CD14-positive monocyte (primary cell): ENCODE measurements at regions not wholly inside any gene's neighbourhood (a gene's known extent, or its start where the extent isn't known, plus 50 kb on each side); places are given as distances from the start of the nearest gene placed in this dataset.

Experiments
- DNase-seq, 3 donors: peaks; one replicate each; pipeline ENCODE4 v3.0.0-alpha.2; 2011 to 2022
- H2AFZ ChIP-seq: 2 replicates; pipeline ENCODE4 v1.6.0; 2012; ENCODE audit warnings: mild to moderate bottlenecking, low read depth, low read length, inconsistent platforms; ENCODE audit not compliant: insufficient read depth, poor library complexity, severe bottlenecking
- H3K27ac ChIP-seq, 2 donors: 1 replicate in 1 of 2; 2 replicates in 1 of 2; pipeline ENCODE4 v1.5.1; 2012 to 2013; ENCODE audit warnings: low read length in 2 of 2, control low read depth in 1 of 2, inconsistent platforms in 1 of 2, low read depth in 1 of 2, mild to moderate bottlenecking in 1 of 2
- H3K27me3 ChIP-seq, 2 donors: one replicate each; pipeline versions ENCODE4 v1.6.0 to v1.6.1; 2011 to 2013; ENCODE audit warnings: low read length in 2 of 2; ENCODE audit not compliant: control insufficient read depth in 2 of 2, insufficient read depth in 2 of 2
- H3K36me3 ChIP-seq, 2 donors: replicated peaks in 1 of 2; 1 replicate in 1 of 2; 2 replicates in 1 of 2; pipeline versions ENCODE4 v1.5.1 to v1.6.1; 2012 to 2013; ENCODE audit warnings: low read length in 2 of 2, control low read depth in 1 of 2, inconsistent platforms in 1 of 2, mild to moderate bottlenecking in 1 of 2; ENCODE audit not compliant: insufficient read depth in 2 of 2, control insufficient read depth in 1 of 2
- H3K4me1 ChIP-seq, 2 donors: 1 replicate in 1 of 2; 2 replicates in 1 of 2; pipeline versions ENCODE4 v1.5.1 to v1.6.1; 2012 to 2013; ENCODE audit warnings: low read length in 2 of 2, control low read depth in 1 of 2, inconsistent platforms in 1 of 2, mild to moderate bottlenecking in 1 of 2, moderate library complexity in 1 of 2; ENCODE audit not compliant: insufficient read depth in 2 of 2, control insufficient read depth in 1 of 2
- H3K4me2 ChIP-seq: replicated peaks from 2 replicates; pipeline ENCODE3; 2012; ENCODE audit warnings: low read length, moderate library complexity, mild to moderate bottlenecking; ENCODE audit not compliant: poor library complexity, severe bottlenecking; ENCODE audit errors: extremely low read depth
- H3K4me3 ChIP-seq, 3 experiments: fragments of 200-600 bp in 1 of 3; sonication (generic) in 1 of 3; replicated peaks in 1 of 3; 1 replicate in 2 of 3; 2 replicates in 1 of 3; pipeline ENCODE4 v1.5.1; 2011 to 2013; ENCODE audit warnings: low read length in 3 of 3, mild to moderate bottlenecking in 3 of 3, control low read depth in 2 of 3, low read depth in 2 of 3, inconsistent platforms in 1 of 3, moderate library complexity in 1 of 3
- H3K79me2 ChIP-seq: 2 replicates; pipeline ENCODE4 v1.6.0; 2012; ENCODE audit warnings: mild to moderate bottlenecking, control low read depth, inconsistent platforms, low read length, moderate library complexity; ENCODE audit not compliant: insufficient read depth
- H3K9ac ChIP-seq: 2 replicates; pipeline ENCODE4 v1.6.0; 2017; ENCODE audit warnings: low read length, mild to moderate bottlenecking; ENCODE audit not compliant: insufficient read depth, poor library complexity, severe bottlenecking
- H3K9me3 ChIP-seq, 2 donors: replicated peaks in 1 of 2; 1 replicate in 1 of 2; 2 replicates in 1 of 2; pipeline versions ENCODE4 v1.5.1 to v1.6.1; 2012 to 2013; ENCODE audit warnings: low read length in 2 of 2, control low read depth in 1 of 2; ENCODE audit not compliant: control insufficient read depth in 1 of 2, insufficient read depth in 1 of 2
- H4K20me1 ChIP-seq: 2 replicates; pipeline ENCODE4 v1.6.0; 2012; ENCODE audit warnings: mild to moderate bottlenecking, low read length, control low read depth, moderate library complexity; ENCODE audit not compliant: insufficient read depth
- H3K27ac Mint-ChIP-seq, 7 donors: one replicate each; pipeline ENCODE4 v1.8.0; 2020; ENCODE audit warnings: mild to moderate bottlenecking in 7 of 7, mixed read lengths in 7 of 7, moderate library complexity in 6 of 7, inconsistent platforms in 2 of 7
- H3K27me3 Mint-ChIP-seq, 3 donors: one replicate each; pipeline ENCODE4 v1.8.0; 2021 to 2022; ENCODE audit warnings: low read depth in 3 of 3, mild to moderate bottlenecking in 3 of 3, mixed read lengths in 3 of 3, moderate library complexity in 3 of 3, inconsistent platforms in 1 of 3
- H3K36me3 Mint-ChIP-seq, 2 donors: one replicate each; pipeline ENCODE4 v1.8.0; 2020; ENCODE audit warnings: mixed read lengths in 2 of 2, inconsistent platforms in 1 of 2, mild to moderate bottlenecking in 1 of 2
- H3K4me1 Mint-ChIP-seq: one replicate; pipeline ENCODE4 v1.8.0; 2020; ENCODE audit warnings: mild to moderate bottlenecking, mixed read lengths
- H3K4me3 Mint-ChIP-seq, 2 donors: one replicate each; pipeline ENCODE4 v1.8.0; 2020; ENCODE audit warnings: mild to moderate bottlenecking in 2 of 2, mixed read lengths in 2 of 2, moderate library complexity in 1 of 2
- H3K9me3 Mint-ChIP-seq, 7 donors: one replicate each; pipeline ENCODE4 v1.8.0; 2020 to 2022; ENCODE audit warnings: mixed read lengths in 7 of 7, mild to moderate bottlenecking in 6 of 7, moderate library complexity in 6 of 7, inconsistent platforms in 2 of 7
- WGBS: methylation state at CpG from one replicate; pipeline ENCODE4 v1.1.5; 2013; ENCODE audit warnings: missing lambda C conversion rate; ENCODE audit not compliant: insufficient coverage; 5-methylcytosine and 5-hydroxymethylcytosine counted together
- intact Hi-C, 2 donors: fragments of 100-400 bp; cut with micrococcal nuclease; formaldehyde crosslinking; loops; one replicate each; pipeline versions ENCODE4 v1.15.0 to v1.15.1; 2023
- TF ChIP-seq, protein P1 (sequence below): fragments of 200-600 bp; IDR thresholded peaks from one replicate; pipeline ENCODE4 v1.8.0; 2022; ENCODE audit warnings: antibody characterized with exemption, mild to moderate bottlenecking

DNA sequence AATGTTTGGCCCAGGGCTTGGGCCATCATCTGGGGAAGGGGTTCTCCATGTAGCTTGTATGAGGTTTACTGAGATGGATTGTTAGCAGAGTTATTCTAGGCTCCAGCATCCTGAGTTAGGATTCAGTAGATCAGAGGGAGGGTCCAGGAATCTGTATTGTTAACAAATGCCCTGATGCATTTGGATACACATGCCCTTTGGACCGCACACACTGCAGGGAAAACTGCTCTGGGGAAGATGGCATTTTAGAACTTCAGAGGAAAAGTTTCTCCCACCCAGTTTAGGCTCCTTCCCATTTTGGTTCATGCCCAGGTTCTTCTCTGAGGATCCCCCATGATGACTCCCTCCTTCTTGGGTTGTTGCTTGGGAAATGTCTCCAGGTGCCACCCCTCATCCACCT is 193.3 kb downstream of the KTN1 start:
- WGBS = no CpG with 5 or more reads among the region's 1 CpG
- intact Hi-C loops = no loop called here
- Mint-ChIP-seq H3K9me3 (peaks cover 0 to 5% (median 0%) of the 10 kb centered on the region in 7 donors), H3K27ac (peak overlapping the region in 1 of 7 donors; percentile 68), H3K4me3 (no peak overlapping the region), H3K27me3 (peaks cover 1 to 9% (median 7%) of the 10 kb centered on the region in 3 donors), H3K4me1 (peaks cover 3% of the 10 kb centered on the region), H3K36me3 (no peaks in the 10 kb centered on the region)
- H3K9me3 ChIP-seq = no peaks in the 10 kb centered on the region
- H3K4me3 ChIP-seq = no peak overlapping the region
- H3K27ac ChIP-seq = no peak overlapping the region
- no peak for DNase-seq
- H3K27me3 ChIP-seq = no peaks in the 10 kb centered on the region
- H3K36me3 ChIP-seq = no peaks in the 10 kb centered on the region
- TF ChIP-seq, protein P1, sequence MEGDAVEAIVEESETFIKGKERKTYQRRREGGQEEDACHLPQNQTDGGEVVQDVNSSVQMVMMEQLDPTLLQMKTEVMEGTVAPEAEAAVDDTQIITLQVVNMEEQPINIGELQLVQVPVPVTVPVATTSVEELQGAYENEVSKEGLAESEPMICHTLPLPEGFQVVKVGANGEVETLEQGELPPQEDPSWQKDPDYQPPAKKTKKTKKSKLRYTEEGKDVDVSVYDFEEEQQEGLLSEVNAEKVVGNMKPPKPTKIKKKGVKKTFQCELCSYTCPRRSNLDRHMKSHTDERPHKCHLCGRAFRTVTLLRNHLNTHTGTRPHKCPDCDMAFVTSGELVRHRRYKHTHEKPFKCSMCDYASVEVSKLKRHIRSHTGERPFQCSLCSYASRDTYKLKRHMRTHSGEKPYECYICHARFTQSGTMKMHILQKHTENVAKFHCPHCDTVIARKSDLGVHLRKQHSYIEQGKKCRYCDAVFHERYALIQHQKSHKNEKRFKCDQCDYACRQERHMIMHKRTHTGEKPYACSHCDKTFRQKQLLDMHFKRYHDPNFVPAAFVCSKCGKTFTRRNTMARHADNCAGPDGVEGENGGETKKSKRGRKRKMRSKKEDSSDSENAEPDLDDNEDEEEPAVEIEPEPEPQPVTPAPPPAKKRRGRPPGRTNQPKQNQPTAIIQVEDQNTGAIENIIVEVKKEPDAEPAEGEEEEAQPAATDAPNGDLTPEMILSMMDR = no peak
- H4K20me1 ChIP-seq = no peaks in the 10 kb centered on the region
- H3K4me2 ChIP-seq = no peak overlapping the region
- H3K79me2 ChIP-seq = no peaks in the 10 kb centered on the region
- H2AFZ ChIP-seq = no peak overlapping the region
- H3K4me1 ChIP-seq = no peaks in the 10 kb centered on the region
- H3K9ac ChIP-seq = no peak overlapping the region

DNA sequence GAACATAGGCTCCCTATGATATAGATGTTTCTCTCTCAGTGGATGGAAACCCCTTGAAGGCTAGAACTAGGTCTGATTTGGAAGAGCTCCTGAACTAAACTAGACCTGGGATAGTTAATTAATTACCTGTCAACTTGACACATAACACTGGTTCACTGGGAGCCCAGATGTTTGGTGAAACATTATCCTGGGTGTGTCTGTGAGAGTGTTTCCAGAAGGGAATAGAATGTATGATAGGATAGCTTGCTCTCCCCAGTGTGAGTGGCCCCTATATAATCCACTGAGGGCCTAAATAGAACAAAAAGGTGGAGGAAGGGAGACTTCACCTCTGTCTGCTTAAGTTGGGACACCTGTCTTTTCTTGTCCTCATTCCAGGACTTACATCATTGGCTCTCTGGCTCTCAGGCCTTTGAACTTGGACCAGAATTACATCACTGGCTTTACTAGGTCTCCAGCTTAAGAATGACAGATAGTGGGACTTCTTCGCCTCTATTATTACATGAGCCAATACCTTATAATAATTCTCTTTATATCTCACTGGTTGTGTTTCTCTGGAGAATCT is 194.1 kb downstream of the KTN1 start:
- intact Hi-C loops = no loop called here

More for the DNA sequence above, 194.1 kb downstream of the KTN1 start:
- peaks cover 1 to 7% (median 5%) of the 10 kb centered on the region in 3 donors for H3K27me3 Mint-ChIP-seq
- TF ChIP-seq, protein P1 = no peak
- Histone ChIP-seq H3K36me3 (no peaks in the 10 kb centered on the region), H2AFZ (no peak overlapping the region), H3K27me3 (no peaks in the 10 kb centered on the region), H3K27ac (no peak overlapping the region), H3K9me3 (no peaks in the 10 kb centered on the region), H3K4me2 (no peak overlapping the region), H4K20me1 (no peaks in the 10 kb centered on the region), H3K9ac (no peak overlapping the region), H3K4me3 (no peak overlapping the region), H3K79me2 (no peaks in the 10 kb centered on the region), H3K4me1 (no peaks in the 10 kb centered on the region)
- no peak overlapping the region for H3K4me3 Mint-ChIP-seq
- peaks cover 0 to 2% (median 0%) of the 10 kb centered on the region in 7 donors for H3K9me3 Mint-ChIP-seq
- H3K36me3 Mint-ChIP-seq = no peaks in the 10 kb centered on the region
- H3K27ac Mint-ChIP-seq = no peak overlapping the region
- peaks cover 5% of the 10 kb centered on the region for H3K4me1 Mint-ChIP-seq
- DNase-seq = no peak
- WGBS = no CpG with 5 or more reads among the region's 1 CpG
